H1 (cell line): ENCODE measurements at regions not wholly inside any gene's neighbourhood (a gene's known extent, or its start where the extent isn't known, plus 50 kb on each side); places are given as distances from the start of the nearest gene placed in this dataset.
"Not testable (repeated sequence)": the region's sequence is repeated elsewhere in the genome, so short reads cannot be mapped to it uniquely, and the experiment has no call there.

Experiments used
- ATF2 ChIP-seq: IDR thresholded peaks from 2 replicates; pipeline ENCODE4 v1.6.1; 2012; ENCODE audit warnings: low read length, inconsistent platforms
- BRCA1 ChIP-seq: IDR thresholded peaks from 2 replicates; pipeline ENCODE4 v1.6.1; 2012; ENCODE audit warnings: low read depth, low read length, improper control_type of control experiment
- CHD2 ChIP-seq: IDR thresholded peaks from 2 replicates; pipeline ENCODE4 v1.6.1; 2012; ENCODE audit warnings: low read length, improper control_type of control experiment
- EZH2 ChIP-seq: fragments of 200-600 bp; sonication (generic); IDR thresholded peaks from 2 replicates; pipeline ENCODE4 v1.7.1; 2012; ENCODE audit warnings: low read depth, mild to moderate bottlenecking, moderate library complexity, low read length, inconsistent platforms; ENCODE audit not compliant: severe bottlenecking
- JUN ChIP-seq: IDR thresholded peaks from 2 replicates; pipeline ENCODE4 v1.6.1; 2011; ENCODE audit warnings: low read depth, mild to moderate bottlenecking, improper control_type of control experiment, low read length
- KDM5A ChIP-seq: fragments of 200-600 bp; IDR thresholded peaks from 2 replicates; pipeline ENCODE4 v1.7.1; 2012; ENCODE audit warnings: mild to moderate bottlenecking, low read length, inconsistent platforms, mixed read lengths
- MAX ChIP-seq: IDR thresholded peaks from 2 replicates; pipeline ENCODE4 v1.6.1; 2012; ENCODE audit warnings: inconsistent platforms
- POLR2A ChIP-seq, 2 experiments: IDR thresholded peaks; 1 replicate in 1 of 2; 2 replicates in 1 of 2; pipeline ENCODE4 v1.6.1; 2011; ENCODE audit warnings: low read depth in 2 of 2, low read length in 2 of 2, mild to moderate bottlenecking in 2 of 2; ENCODE audit errors: control extremely low read depth in 1 of 2
- RBBP5 ChIP-seq: IDR thresholded peaks from 2 replicates; pipeline ENCODE4 v1.7.1; 2012; ENCODE audit warnings: low read depth, mild to moderate bottlenecking, inconsistent platforms, low read length, moderate library complexity, borderline replicate concordance
- SP1 ChIP-seq: IDR thresholded peaks from 2 replicates; pipeline ENCODE4 v1.6.1; 2011; ENCODE audit warnings: low read depth, low read length
- SUZ12 ChIP-seq: fragments of 200-600 bp; sonication (generic); IDR thresholded peaks from 2 replicates; pipeline ENCODE4 v1.6.1; 2012; ENCODE audit warnings: mild to moderate bottlenecking, inconsistent platforms, low read length, moderate library complexity, mixed read lengths
- TBP ChIP-seq: IDR thresholded peaks from 2 replicates; pipeline ENCODE4 v1.6.1; 2011; ENCODE audit warnings: low read depth, low read length, improper control_type of control experiment
- USF2 ChIP-seq: IDR thresholded peaks from 2 replicates; pipeline ENCODE4 v1.6.1; 2011; ENCODE audit warnings: low read length, improper control_type of control experiment
- ZNF274 ChIP-seq: IDR thresholded peaks from 2 replicates; pipeline ENCODE4 v1.7.0; 2012; ENCODE audit warnings: low read length, borderline replicate concordance; ENCODE audit errors: extremely low read depth

- TF ChIP-seq EZH2; JUN; TBP; SUZ12; KDM5A; CHD2; POLR2A (IDR thresholded peaks at IDR 0.05; ENCODE audit: control extremely low read depth in 1 of 2, low read depth in 2 of 2, low read length in 2 of 2); USF2; ATF2; RBBP5; SP1; MAX; ZNF274; BRCA1: not testable (repeated sequence)
Observed at GRCh38 chr11:50146308-50146707, 113.6 kb downstream of the OR4C45 start.
